ENCODE measurements at regions not wholly inside any gene's neighbourhood (a gene's known extent, or its start where the extent isn't known, plus 50 kb on each side); places are given as distances from the start of the nearest gene placed in this dataset.
A peak's percentile ranks its signal among the peaks of the same experiment; 100 is the strongest.

- no peak overlapping the region for H3K4me3 Mint-ChIP-seq (ENCODE audit: low read depth)
- H3K36me3 Mint-ChIP-seq (ENCODE audit: insufficient read depth), result no peaks in the 10 kb centered on the region
- TF ChIP-seq, protein P1, sequence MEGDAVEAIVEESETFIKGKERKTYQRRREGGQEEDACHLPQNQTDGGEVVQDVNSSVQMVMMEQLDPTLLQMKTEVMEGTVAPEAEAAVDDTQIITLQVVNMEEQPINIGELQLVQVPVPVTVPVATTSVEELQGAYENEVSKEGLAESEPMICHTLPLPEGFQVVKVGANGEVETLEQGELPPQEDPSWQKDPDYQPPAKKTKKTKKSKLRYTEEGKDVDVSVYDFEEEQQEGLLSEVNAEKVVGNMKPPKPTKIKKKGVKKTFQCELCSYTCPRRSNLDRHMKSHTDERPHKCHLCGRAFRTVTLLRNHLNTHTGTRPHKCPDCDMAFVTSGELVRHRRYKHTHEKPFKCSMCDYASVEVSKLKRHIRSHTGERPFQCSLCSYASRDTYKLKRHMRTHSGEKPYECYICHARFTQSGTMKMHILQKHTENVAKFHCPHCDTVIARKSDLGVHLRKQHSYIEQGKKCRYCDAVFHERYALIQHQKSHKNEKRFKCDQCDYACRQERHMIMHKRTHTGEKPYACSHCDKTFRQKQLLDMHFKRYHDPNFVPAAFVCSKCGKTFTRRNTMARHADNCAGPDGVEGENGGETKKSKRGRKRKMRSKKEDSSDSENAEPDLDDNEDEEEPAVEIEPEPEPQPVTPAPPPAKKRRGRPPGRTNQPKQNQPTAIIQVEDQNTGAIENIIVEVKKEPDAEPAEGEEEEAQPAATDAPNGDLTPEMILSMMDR (IDR thresholded peaks at IDR 0.05; ENCODE audit: unreplicated experiment), result peak; percentile 98
- no peak overlapping the region for H3K27ac Mint-ChIP-seq
- no peaks in the 10 kb centered on the region for H3K9me3 Mint-ChIP-seq (ENCODE audit: low read depth)
- H3K27me3 Mint-ChIP-seq, result peaks cover 12% of the 10 kb centered on the region
- H3K4me1 Mint-ChIP-seq (ENCODE audit: low read depth), result no peaks in the 10 kb centered on the region
- peak; percentile 87 for DNase-seq (ENCODE audit: low spot score, unreplicated experiment)
Measured at GRCh38 chr11:36746886-36747710, 149.1 kb upstream of the RAG2 start.

DNA sequence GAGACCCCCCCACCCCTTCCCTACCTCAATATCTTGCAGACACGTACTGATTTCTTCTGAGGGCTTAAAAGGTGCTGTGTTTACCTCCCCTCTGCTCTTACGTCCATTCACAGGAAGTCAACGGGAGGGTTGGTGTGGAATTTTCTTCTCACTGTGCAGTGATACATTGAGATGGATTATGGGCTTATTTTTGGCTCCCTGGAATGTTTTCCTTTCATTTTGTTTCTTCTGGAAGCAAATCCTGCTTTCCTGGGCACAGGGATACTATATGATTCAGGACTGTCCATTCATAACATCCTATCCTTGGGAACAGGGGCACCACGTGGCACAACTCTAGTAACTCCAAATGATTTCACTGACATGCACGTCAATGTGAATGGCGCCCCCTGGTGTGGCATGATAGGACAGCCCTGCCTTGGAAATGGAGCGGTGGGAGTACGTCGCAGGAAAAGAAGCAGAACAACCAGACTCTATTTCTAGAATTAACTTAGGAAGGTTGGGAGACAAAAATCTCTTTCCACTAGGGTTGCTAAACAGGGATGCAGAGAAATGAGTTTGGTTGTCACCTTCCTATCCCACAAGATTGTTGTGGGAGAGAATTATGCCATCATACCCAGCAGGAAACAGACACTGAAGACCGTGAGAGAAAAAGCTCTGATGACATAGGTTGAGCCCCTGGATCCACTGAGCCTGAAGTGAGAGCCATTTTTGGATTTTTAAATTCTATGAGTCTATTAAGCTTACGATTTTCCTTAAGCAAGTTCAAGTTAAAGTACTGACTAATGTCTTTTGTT lies 146.5 kb upstream of the RAG2 start:
- no peak overlapping the region for H3K4me3 Mint-ChIP-seq (ENCODE audit: low read depth)
- peaks cover 12% of the 10 kb centered on the region for H3K27me3 Mint-ChIP-seq
- no peaks in the 10 kb centered on the region for H3K36me3 Mint-ChIP-seq (ENCODE audit: insufficient read depth)
- peak; percentile 51 for DNase-seq (ENCODE audit: low spot score, unreplicated experiment)
- no peak overlapping the region for H3K27ac Mint-ChIP-seq
- H3K9me3 Mint-ChIP-seq (ENCODE audit: low read depth), result no peaks in the 10 kb centered on the region
- no peaks in the 10 kb centered on the region for H3K4me1 Mint-ChIP-seq (ENCODE audit: low read depth)
- TF ChIP-seq, protein P1 (IDR thresholded peaks at IDR 0.05; ENCODE audit: unreplicated experiment), result peak; percentile 73

GRCh38 chr11:36743039-36743438 lies 145.0 kb upstream of the RAG2 start:
- no peaks in the 10 kb centered on the region for H3K9me3 Mint-ChIP-seq (ENCODE audit: low read depth)
- H3K27me3 Mint-ChIP-seq, result peaks cover 7% of the 10 kb centered on the region
- H3K27ac Mint-ChIP-seq, result no peak overlapping the region
- no peaks in the 10 kb centered on the region for H3K4me1 Mint-ChIP-seq (ENCODE audit: low read depth)
- H3K4me3 Mint-ChIP-seq (ENCODE audit: low read depth), result no peak overlapping the region
- H3K36me3 Mint-ChIP-seq (ENCODE audit: insufficient read depth), result no peaks in the 10 kb centered on the region
- TF ChIP-seq, protein P1 (IDR thresholded peaks at IDR 0.05; ENCODE audit: unreplicated experiment), result no peak
- no peak for DNase-seq (ENCODE audit: low spot score, unreplicated experiment)

DNA sequence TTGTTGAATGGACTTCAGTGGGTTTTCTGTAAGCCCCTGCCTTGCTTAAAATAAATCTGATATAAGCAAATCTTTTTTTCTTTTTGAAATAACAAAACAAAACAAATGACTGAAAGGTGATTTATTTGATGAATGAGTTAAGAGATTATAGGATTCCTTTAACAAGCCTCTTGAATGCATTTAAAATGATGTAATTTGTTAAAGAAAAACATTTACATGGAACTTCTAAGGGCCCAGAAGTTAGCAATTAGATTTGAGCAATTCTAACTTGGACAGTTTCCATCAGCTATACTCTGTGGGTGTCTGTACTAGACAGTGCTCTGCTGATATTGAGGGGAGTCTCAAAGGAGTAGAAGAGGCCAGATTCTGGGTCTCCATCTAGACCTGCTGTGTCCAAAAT lies 143.5 kb upstream of the RAG2 start:
- peaks cover 4% of the 10 kb centered on the region for H3K27me3 Mint-ChIP-seq

DNA sequence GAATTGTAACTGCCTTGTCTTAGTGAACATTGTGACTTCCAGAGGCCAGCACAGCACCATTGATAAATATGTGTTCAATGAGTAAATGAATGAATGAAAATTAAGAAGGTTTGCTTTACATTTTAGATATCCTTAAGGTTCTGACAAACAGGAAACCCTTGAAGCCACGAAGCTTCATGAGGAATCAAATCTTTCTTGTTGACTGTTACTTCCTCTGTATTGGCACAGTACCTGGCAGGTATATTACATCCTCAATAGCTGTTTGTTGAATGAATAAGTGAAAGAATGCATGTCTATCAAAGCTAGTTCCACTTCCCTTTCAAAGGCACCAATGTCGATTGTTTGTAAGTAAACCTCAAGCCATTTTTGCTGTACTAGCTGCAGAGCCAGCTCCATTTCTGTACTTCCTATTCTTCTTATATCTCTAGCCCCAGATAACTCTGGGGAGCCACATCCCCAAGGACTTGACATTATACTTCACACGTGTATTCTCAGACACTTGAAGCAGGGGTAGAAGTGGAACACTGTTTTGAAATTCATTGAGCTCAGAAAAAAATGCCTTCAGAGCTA lies 140.3 kb upstream of the RAG2 start:
- Mint-ChIP-seq H3K4me1 (ENCODE audit: low read depth) (no peaks in the 10 kb centered on the region), H3K4me3 (ENCODE audit: low read depth) (no peak overlapping the region), H3K36me3 (ENCODE audit: insufficient read depth) (no peaks in the 10 kb centered on the region), H3K27ac (no peak overlapping the region), H3K27me3 (no peaks in the 10 kb centered on the region), H3K9me3 (ENCODE audit: low read depth) (peaks cover 6% of the 10 kb centered on the region)
- no peak for DNase-seq (ENCODE audit: low spot score, unreplicated experiment)
- TF ChIP-seq, protein P1 (IDR thresholded peaks at IDR 0.05; ENCODE audit: unreplicated experiment), result no peak

More for the DNA sequence above, 143.5 kb upstream of the RAG2 start:
- Mint-ChIP-seq H3K27ac (no peak overlapping the region), H3K9me3 (ENCODE audit: low read depth) (no peaks in the 10 kb centered on the region), H3K4me3 (ENCODE audit: low read depth) (no peak overlapping the region), H3K4me1 (ENCODE audit: low read depth) (no peaks in the 10 kb centered on the region), H3K36me3 (ENCODE audit: insufficient read depth) (no peaks in the 10 kb centered on the region)
- DNase-seq (ENCODE audit: low spot score, unreplicated experiment), result no peak
- TF ChIP-seq, protein P1 (IDR thresholded peaks at IDR 0.05; ENCODE audit: unreplicated experiment), result no peak
